Lower leg skin (tissue), 4 donors: ENCODE measurements at regions not wholly inside any gene's neighbourhood (a gene's known extent, or its start where the extent isn't known, plus 50 kb on each side); places are given as distances from the start of the nearest gene placed in this dataset.

Experiments used
- DNase-seq, 2 donors: peaks; one replicate each; pipeline ENCODE4 v3.0.0-alpha.2; 2019; ENCODE audit warnings: low spot score in 2 of 2
- H3K4me3 ChIP-seq: fragments of 200-600 bp; sonication (generic); 2 replicates; pipeline ENCODE4 v1.5.1; 2017; ENCODE audit warnings: mild to moderate bottlenecking, low read depth; ENCODE audit not compliant: poor library complexity, severe bottlenecking
- POLR2A ChIP-seq, 2 donors: fragments of 450-650 bp; IDR thresholded peaks; one replicate each; pipeline ENCODE4 v1.6.1; 2016 to 2017; ENCODE audit warnings: antibody characterized with exemption in 2 of 2, mild to moderate bottlenecking in 1 of 2, moderate library complexity in 1 of 2
- WGBS, 2 donors: methylation state at CpG; one replicate each; pipeline ENCODE4 v1.1.5; 2018; 5-methylcytosine and 5-hydroxymethylcytosine counted together
- intact Hi-C: fragments of 100-400 bp; cut with DNase I; formaldehyde crosslinking; loops from one replicate; pipeline ENCODE4 v1.15.0; 2023; ENCODE audit warnings: low total_unique reads
- TF ChIP-seq, protein P1 (sequence below), 3 donors: fragments of 450-650 bp; IDR thresholded peaks; one replicate each; pipeline ENCODE4 v1.5.1; 2016; ENCODE audit warnings: antibody characterized with exemption in 3 of 3, mild to moderate bottlenecking in 3 of 3, moderate library complexity in 2 of 3

- intact Hi-C loops, result no loop called here
- TF ChIP-seq, protein P1, sequence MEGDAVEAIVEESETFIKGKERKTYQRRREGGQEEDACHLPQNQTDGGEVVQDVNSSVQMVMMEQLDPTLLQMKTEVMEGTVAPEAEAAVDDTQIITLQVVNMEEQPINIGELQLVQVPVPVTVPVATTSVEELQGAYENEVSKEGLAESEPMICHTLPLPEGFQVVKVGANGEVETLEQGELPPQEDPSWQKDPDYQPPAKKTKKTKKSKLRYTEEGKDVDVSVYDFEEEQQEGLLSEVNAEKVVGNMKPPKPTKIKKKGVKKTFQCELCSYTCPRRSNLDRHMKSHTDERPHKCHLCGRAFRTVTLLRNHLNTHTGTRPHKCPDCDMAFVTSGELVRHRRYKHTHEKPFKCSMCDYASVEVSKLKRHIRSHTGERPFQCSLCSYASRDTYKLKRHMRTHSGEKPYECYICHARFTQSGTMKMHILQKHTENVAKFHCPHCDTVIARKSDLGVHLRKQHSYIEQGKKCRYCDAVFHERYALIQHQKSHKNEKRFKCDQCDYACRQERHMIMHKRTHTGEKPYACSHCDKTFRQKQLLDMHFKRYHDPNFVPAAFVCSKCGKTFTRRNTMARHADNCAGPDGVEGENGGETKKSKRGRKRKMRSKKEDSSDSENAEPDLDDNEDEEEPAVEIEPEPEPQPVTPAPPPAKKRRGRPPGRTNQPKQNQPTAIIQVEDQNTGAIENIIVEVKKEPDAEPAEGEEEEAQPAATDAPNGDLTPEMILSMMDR (IDR thresholded peaks at IDR 0.05), result no peak
- TF ChIP-seq POLR2A (IDR thresholded peaks at IDR 0.05), result no peak
- DNase-seq, result no peak
- H3K4me3 ChIP-seq, result no peak overlapping the region
- 65 to 72% methylated on average over 3 of the region's 3 CpGs for WGBS, 2 donors
These were observed 538.5 kb downstream of the CENPC start for GRCh38 chr4:67006791-67007190.

DNA sequence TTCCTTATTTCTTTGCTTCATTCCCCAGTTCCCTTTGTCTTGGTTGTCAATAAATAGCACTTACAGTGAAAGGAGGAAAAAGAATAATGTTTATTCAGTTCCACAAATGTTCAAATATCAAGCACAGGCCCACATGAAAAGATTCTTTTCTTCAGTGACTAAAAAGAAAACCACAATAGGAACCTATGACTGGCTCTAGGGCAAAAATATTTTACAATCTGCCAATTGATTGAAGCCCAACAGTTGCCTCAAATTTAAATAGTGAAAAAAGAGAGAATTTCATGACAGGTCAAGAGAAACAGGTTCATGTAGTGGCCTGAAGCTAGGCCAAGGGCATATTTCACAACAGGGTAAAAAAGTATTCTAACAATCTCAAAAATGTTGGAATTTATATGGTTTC, 553.8 kb downstream of the CENPC start:
- TF ChIP-seq, protein P1 (IDR thresholded peaks at IDR 0.05), result no peak
- no peak for TF ChIP-seq POLR2A (IDR thresholded peaks at IDR 0.05)
- intact Hi-C loops, result no loop called here
- no peak overlapping the region for H3K4me3 ChIP-seq
- no peak for DNase-seq

- TF ChIP-seq, protein P1 (IDR thresholded peaks at IDR 0.05), result no peak
- TF ChIP-seq POLR2A (IDR thresholded peaks at IDR 0.05), result no peak
- H3K4me3 ChIP-seq, result no peak overlapping the region
- 35 to 42% methylated on average over 2 of the region's 2 CpGs for WGBS, 2 donors
- DNase-seq, result no peak
- intact Hi-C loops, result no loop called here
These were observed 570.6 kb downstream of the CENPC start for GRCh38 chr4:66974665-66975064.

GRCh38 chr4:66972087-66972486, 573.2 kb downstream of the CENPC start:
- intact Hi-C loops, result no loop called here
- DNase-seq, result no peak
- 84 to 91% methylated on average over 2 of the region's 2 CpGs for WGBS, 2 donors
- TF ChIP-seq, protein P1 (IDR thresholded peaks at IDR 0.05), result no peak
- no peak for TF ChIP-seq POLR2A (IDR thresholded peaks at IDR 0.05)
- no peak overlapping the region for H3K4me3 ChIP-seq

DNA sequence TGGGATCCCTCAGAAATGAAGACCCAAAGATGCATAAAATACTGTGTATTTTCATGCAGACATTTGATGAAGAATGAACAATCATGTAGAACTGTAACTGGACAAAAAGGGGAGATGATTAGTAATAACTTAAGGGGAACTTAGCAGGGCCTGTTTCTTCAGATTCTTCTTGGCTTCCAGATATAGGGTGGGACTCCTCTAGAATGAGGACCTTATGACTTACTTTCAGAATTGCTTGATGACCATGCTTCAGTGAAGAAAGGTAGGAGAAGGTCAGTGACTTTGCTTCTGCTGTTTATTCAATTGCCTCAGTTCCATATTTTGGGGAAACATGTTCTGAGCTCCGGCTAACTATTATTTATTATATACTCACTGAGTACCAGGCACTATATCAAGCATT, 580.8 kb downstream of the CENPC start:
- intact Hi-C loops, result no loop called here
- WGBS, 2 donors, result 79 to 82% methylated on average over 1 of the region's 1 CpG
- TF ChIP-seq, protein P1 (IDR thresholded peaks at IDR 0.05), result no peak
- no peak for TF ChIP-seq POLR2A (IDR thresholded peaks at IDR 0.05)
- no peak overlapping the region for H3K4me3 ChIP-seq
- DNase-seq, result no peak

- TF ChIP-seq, protein P1 (IDR thresholded peaks at IDR 0.05), result no peak
- no peak for TF ChIP-seq POLR2A (IDR thresholded peaks at IDR 0.05)
- intact Hi-C loops, result no loop called here
- WGBS, 2 donors, result 53 to 58% methylated on average over 3 of the region's 3 CpGs
- no peak for DNase-seq
- no peak overlapping the region for H3K4me3 ChIP-seq
These were observed 582.2 kb downstream of the CENPC start for GRCh38 chr4:66963084-66963483.
